Cardiac fibroblast (primary cell): ENCODE measurements at regions not wholly inside any gene's neighbourhood (a gene's known extent, or its start where the extent isn't known, plus 50 kb on each side); places are given as distances from the start of the nearest gene placed in this dataset.
"Not testable (repeated sequence)": the region's sequence is repeated elsewhere in the genome, so short reads cannot be mapped to it uniquely, and the experiment has no call there.

Source experiments
- DNase-seq, 2 donors: peaks; one replicate each; pipeline versions ENCODE4 v3.0.0 to v3.0.0-alpha.2; 2010; ENCODE audit warnings: low read depth in 2 of 2
- H3K4me3 ChIP-seq, 2 donors: replicated peaks in 1 of 2; 1 replicate in 1 of 2; 2 replicates in 1 of 2; pipeline ENCODE4 v1.5.1; 2011; ENCODE audit warnings: low read depth in 2 of 2, low read length in 2 of 2, mild to moderate bottlenecking in 2 of 2, moderate library complexity in 1 of 2
- TF ChIP-seq, protein P1 (sequence below): IDR thresholded peaks from one replicate; pipeline ENCODE4 v1.5.1; 2011; ENCODE audit warnings: low read depth, mild to moderate bottlenecking, low read length, inconsistent platforms

- no peak for DNase-seq
- no peak overlapping the region for H3K4me3 ChIP-seq
- TF ChIP-seq, protein P1, sequence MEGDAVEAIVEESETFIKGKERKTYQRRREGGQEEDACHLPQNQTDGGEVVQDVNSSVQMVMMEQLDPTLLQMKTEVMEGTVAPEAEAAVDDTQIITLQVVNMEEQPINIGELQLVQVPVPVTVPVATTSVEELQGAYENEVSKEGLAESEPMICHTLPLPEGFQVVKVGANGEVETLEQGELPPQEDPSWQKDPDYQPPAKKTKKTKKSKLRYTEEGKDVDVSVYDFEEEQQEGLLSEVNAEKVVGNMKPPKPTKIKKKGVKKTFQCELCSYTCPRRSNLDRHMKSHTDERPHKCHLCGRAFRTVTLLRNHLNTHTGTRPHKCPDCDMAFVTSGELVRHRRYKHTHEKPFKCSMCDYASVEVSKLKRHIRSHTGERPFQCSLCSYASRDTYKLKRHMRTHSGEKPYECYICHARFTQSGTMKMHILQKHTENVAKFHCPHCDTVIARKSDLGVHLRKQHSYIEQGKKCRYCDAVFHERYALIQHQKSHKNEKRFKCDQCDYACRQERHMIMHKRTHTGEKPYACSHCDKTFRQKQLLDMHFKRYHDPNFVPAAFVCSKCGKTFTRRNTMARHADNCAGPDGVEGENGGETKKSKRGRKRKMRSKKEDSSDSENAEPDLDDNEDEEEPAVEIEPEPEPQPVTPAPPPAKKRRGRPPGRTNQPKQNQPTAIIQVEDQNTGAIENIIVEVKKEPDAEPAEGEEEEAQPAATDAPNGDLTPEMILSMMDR = no peak
Observed at GRCh38 chr1:199246716-199247115, 607.9 kb downstream of the PTPRC start.

- no peak for DNase-seq
- H3K4me3 ChIP-seq = no peak overlapping the region
- TF ChIP-seq, protein P1 = no peak
Observed at GRCh38 chr1:199247891-199248290, 609.1 kb downstream of the PTPRC start.

- not testable (repeated sequence) for DNase-seq, H3K4me3 ChIP-seq
Observed at GRCh38 chr1:199254040-199254439, 615.2 kb downstream of the PTPRC start.

DNA sequence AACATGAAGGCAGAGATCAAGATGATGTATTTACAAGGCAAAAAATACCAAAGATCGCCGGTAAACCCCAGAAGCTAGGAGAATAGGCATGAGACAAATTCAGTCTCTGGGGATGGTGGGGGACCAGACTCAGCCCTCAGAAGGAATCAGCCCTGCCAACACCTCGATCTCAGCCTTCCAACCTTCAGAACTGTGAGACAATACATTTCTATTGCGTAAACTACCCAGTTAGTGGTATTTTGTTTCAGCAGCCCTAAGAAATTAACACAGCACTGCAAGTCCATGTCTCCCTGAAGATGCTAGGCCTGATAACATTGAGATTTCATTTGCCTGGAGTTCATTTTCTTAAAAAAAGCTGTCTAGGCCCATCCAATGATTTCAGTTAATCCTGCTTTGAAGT is 622.5 kb downstream of the PTPRC start:
- no peak for DNase-seq
- H3K4me3 ChIP-seq = no peak overlapping the region
- TF ChIP-seq, protein P1 = no peak

GRCh38 chr1:199264283-199264682 is 625.4 kb downstream of the PTPRC start:
- no peak for DNase-seq
- no peak overlapping the region for H3K4me3 ChIP-seq

GRCh38 chr1:199264911-199265310 is 626.1 kb downstream of the PTPRC start:
- no peak overlapping the region for H3K4me3 ChIP-seq
- no peak for DNase-seq
- TF ChIP-seq, protein P1 = no peak

More at GRCh38 chr1:199264283-199264682, 625.4 kb downstream of the PTPRC start:
- TF ChIP-seq, protein P1 = no peak

GRCh38 chr1:199265319-199265718 is 626.5 kb downstream of the PTPRC start:
- TF ChIP-seq, protein P1 = no peak
- DNase-seq = no peak
- H3K4me3 ChIP-seq = no peak overlapping the region
